ENCODE measurements at regions not wholly inside any gene's neighbourhood (a gene's known extent, or its start where the extent isn't known, plus 50 kb on each side); places are given as distances from the start of the nearest gene placed in this dataset.

GRCh38 chr12:105783983-105784947 lies 354.5 kb downstream of the NUAK1 start:
- no peaks in the 10 kb centered on the region for H3K9me3 ChIP-seq (replicated peaks)
- peak overlapping the region; percentile 50 for H3K27ac ChIP-seq (replicated peaks)
- intact Hi-C loops (cut with micrococcal nuclease) = no loop called here
- H3K27me3 ChIP-seq (ENCODE audit: low read depth) = no peaks in the 10 kb centered on the region
- no peaks in the 10 kb centered on the region for H3K36me3 ChIP-seq
- no peak for TF ChIP-seq CTCF (IDR thresholded peaks at IDR 0.05; ENCODE audit: borderline replicate concordance)
- H3K4me3 ChIP-seq = no peak overlapping the region
- no peak for DNase-seq
- peaks cover 12% of the 10 kb centered on the region for H3K4me1 ChIP-seq

- intact Hi-C loops (cut with micrococcal nuclease) = no loop called here
- no peak for TF ChIP-seq CTCF (IDR thresholded peaks at IDR 0.05; ENCODE audit: borderline replicate concordance)
- no peak overlapping the region for H3K27ac ChIP-seq (replicated peaks)
- DNase-seq = no peak
- H3K4me1 ChIP-seq = no peaks in the 10 kb centered on the region
- no peaks in the 10 kb centered on the region for H3K27me3 ChIP-seq (ENCODE audit: low read depth)
- H3K36me3 ChIP-seq = no peaks in the 10 kb centered on the region
- no peak overlapping the region for H3K4me3 ChIP-seq
- peaks cover 17% of the 10 kb centered on the region for H3K9me3 ChIP-seq (replicated peaks)
Observed at GRCh38 chr12:105793421-105793820, 345.3 kb downstream of the NUAK1 start.

GRCh38 chr12:105798256-105798845 lies 340.4 kb downstream of the NUAK1 start:
- intact Hi-C loops (cut with micrococcal nuclease) = no loop called here
- Histone ChIP-seq H3K36me3 (no peaks in the 10 kb centered on the region), H3K9me3 (replicated peaks) (no peaks in the 10 kb centered on the region), H3K27ac (replicated peaks) (peak overlapping the region; percentile 34), H3K4me3 (no peak overlapping the region), H3K4me1 (peaks cover 8% of the 10 kb centered on the region), H3K27me3 (ENCODE audit: low read depth) (no peaks in the 10 kb centered on the region)
- DNase-seq = no peak
- no peak for TF ChIP-seq CTCF (IDR thresholded peaks at IDR 0.05; ENCODE audit: borderline replicate concordance)

- TF ChIP-seq CTCF (IDR thresholded peaks at IDR 0.05; ENCODE audit: borderline replicate concordance) = no peak
- DNase-seq = no peak
- Histone ChIP-seq H3K4me1 (peaks cover 8% of the 10 kb centered on the region), H3K36me3 (no peaks in the 10 kb centered on the region), H3K27me3 (ENCODE audit: low read depth) (no peaks in the 10 kb centered on the region), H3K27ac (replicated peaks) (peak overlapping the region; percentile 34), H3K4me3 (no peak overlapping the region), H3K9me3 (replicated peaks) (no peaks in the 10 kb centered on the region)
- intact Hi-C loops (cut with micrococcal nuclease) = no loop called here
Observed at GRCh38 chr12:105799103-105799502, 339.7 kb downstream of the NUAK1 start.

GRCh38 chr12:105801351-105801750 lies 337.4 kb downstream of the NUAK1 start:
- intact Hi-C loops (cut with micrococcal nuclease) = no loop called here

More at GRCh38 chr12:105801351-105801750, 337.4 kb downstream of the NUAK1 start:
- Histone ChIP-seq H3K4me1 (peaks cover 19% of the 10 kb centered on the region), H3K9me3 (replicated peaks) (no peaks in the 10 kb centered on the region), H3K27me3 (ENCODE audit: low read depth) (no peaks in the 10 kb centered on the region), H3K27ac (replicated peaks) (peak overlapping the region; percentile 46), H3K36me3 (no peaks in the 10 kb centered on the region), H3K4me3 (no peak overlapping the region)
- TF ChIP-seq CTCF (IDR thresholded peaks at IDR 0.05; ENCODE audit: borderline replicate concordance) = no peak
- no peak for DNase-seq
